ENCODE measurements at regions not wholly inside any gene's neighbourhood (a gene's known extent, or its start where the extent isn't known, plus 50 kb on each side); places are given as distances from the start of the nearest gene placed in this dataset.
"Not testable (repeated sequence)": the region's sequence is repeated elsewhere in the genome, so short reads cannot be mapped to it uniquely, and the experiment has no call there.

GRCh38 chr1:208351838-208352237 lies 107.7 kb upstream of the PLXNA2 start:
- Histone ChIP-seq H3K27me3 (ENCODE audit: control insufficient read depth, insufficient read depth, low read length) (no peaks in the 10 kb centered on the region), H3K4me3 (ENCODE audit: low read depth in 2 of 2, low read length in 2 of 2) (no peak overlapping the region), H3K27ac (ENCODE audit: low read length) (no peak overlapping the region), H3K36me3 (ENCODE audit: control insufficient read depth, insufficient read depth, low read length) (no peaks in the 10 kb centered on the region), H3K9me3 (ENCODE audit: control insufficient read depth, insufficient read depth, low read depth, low read length) (no peaks in the 10 kb centered on the region), H3K4me1 (ENCODE audit: control insufficient read depth, insufficient read depth, low read length) (no peaks in the 10 kb centered on the region)
- CTCF ChIA-PET: no interaction called here
- TF ChIP-seq TCF7L2 (IDR thresholded peaks at IDR 0.05; ENCODE audit: low read depth, low read length) (no peak), POLR2AphosphoS5 (IDR thresholded peaks at IDR 0.05; ENCODE audit: low read depth, low read length) (no peak), REST (IDR thresholded peaks at IDR 0.05; ENCODE audit: insufficient read depth in 1 of 2, low read depth in 2 of 2, low read length in 1 of 2) (no peak), SIN3A (IDR thresholded peaks at IDR 0.05; ENCODE audit: borderline replicate concordance, insufficient read depth, low read depth, low read length) (no peak)
- TF ChIP-seq, protein P1, sequence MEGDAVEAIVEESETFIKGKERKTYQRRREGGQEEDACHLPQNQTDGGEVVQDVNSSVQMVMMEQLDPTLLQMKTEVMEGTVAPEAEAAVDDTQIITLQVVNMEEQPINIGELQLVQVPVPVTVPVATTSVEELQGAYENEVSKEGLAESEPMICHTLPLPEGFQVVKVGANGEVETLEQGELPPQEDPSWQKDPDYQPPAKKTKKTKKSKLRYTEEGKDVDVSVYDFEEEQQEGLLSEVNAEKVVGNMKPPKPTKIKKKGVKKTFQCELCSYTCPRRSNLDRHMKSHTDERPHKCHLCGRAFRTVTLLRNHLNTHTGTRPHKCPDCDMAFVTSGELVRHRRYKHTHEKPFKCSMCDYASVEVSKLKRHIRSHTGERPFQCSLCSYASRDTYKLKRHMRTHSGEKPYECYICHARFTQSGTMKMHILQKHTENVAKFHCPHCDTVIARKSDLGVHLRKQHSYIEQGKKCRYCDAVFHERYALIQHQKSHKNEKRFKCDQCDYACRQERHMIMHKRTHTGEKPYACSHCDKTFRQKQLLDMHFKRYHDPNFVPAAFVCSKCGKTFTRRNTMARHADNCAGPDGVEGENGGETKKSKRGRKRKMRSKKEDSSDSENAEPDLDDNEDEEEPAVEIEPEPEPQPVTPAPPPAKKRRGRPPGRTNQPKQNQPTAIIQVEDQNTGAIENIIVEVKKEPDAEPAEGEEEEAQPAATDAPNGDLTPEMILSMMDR (IDR thresholded peaks at IDR 0.05): no peak
- intact Hi-C loops (cut with micrococcal nuclease; ENCODE audit: unreplicated experiment): no loop called here
- DNase-seq (ENCODE audit: low read depth, low spot score) (no peak), ATAC-seq (no peak)
- BruUV-seq (replicated peaks): no TSS peak
- in situ Hi-C loops (cut with HindIII; ENCODE audit: low pct_unique_long_range_greater_than_20kb, low sequenced_read_pairs): no loop called here
- POLR2A ChIA-PET: no interaction called here

- H3K27me3 ChIP-seq (ENCODE audit: control insufficient read depth, insufficient read depth, low read length); ATAC-seq; H3K4me3 ChIP-seq (ENCODE audit: low read depth in 2 of 2, low read length in 2 of 2); POLR2A ChIA-PET; in situ Hi-C loops (cut with HindIII; ENCODE audit: low pct_unique_long_range_greater_than_20kb, low sequenced_read_pairs); H3K4me1 ChIP-seq (ENCODE audit: control insufficient read depth, insufficient read depth, low read length); H3K27ac ChIP-seq (ENCODE audit: low read length); H3K36me3 ChIP-seq (ENCODE audit: control insufficient read depth, insufficient read depth, low read length); intact Hi-C loops (cut with micrococcal nuclease; ENCODE audit: unreplicated experiment); CTCF ChIA-PET; DNase-seq (ENCODE audit: low read depth, low spot score); BruUV-seq (replicated peaks); H3K9me3 ChIP-seq (ENCODE audit: control insufficient read depth, insufficient read depth, low read depth, low read length): not testable (repeated sequence)
These were observed 109.6 kb upstream of the PLXNA2 start for GRCh38 chr1:208353797-208354196.

DNA sequence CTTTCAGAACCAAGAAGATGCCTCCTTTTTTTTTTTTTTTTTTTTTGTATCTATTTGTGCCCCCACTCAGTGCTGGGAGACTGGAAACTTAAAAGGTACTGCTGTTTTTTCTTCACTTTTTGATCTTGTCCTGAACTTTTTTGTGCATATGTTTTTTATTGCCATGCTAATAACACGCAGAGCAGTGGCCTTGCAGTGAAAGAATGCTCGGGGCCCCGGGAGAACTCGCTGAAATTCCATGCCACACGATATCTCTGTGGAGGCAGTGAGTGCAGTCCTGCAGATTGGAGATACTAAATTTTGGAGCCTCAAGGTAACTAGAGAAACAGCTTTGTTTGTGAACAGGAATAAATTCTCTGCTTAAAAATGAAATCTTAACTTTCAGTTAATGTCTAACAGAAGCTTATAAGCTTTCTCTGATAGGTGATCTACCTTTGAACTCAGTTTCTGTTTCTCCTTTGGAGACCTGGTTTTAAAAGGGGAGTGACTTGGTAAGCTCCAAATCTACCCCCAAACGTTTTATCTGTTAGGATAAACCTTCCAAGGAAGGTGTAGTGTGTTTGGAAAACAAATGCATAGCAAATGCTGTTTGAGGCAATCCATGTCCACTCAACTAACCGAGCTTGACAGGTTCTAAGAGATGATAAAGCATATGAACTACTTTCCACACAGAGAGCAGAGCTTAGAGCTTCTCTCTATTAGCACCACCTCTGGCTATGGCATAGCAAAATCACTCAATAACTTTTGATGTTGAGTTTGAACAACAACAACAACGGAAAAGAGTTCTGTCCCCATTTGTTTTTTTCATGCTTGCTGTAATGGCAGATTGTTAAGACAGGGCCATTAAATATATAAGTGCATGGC lies 113.7 kb upstream of the PLXNA2 start:
- Histone ChIP-seq H3K4me1 (ENCODE audit: control insufficient read depth, insufficient read depth, low read length) (no peaks in the 10 kb centered on the region), H3K27me3 (ENCODE audit: control insufficient read depth, insufficient read depth, low read length) (no peaks in the 10 kb centered on the region), H3K4me3 (ENCODE audit: low read depth in 2 of 2, low read length in 2 of 2) (no peak overlapping the region), H3K27ac (ENCODE audit: low read length) (no peak overlapping the region), H3K9me3 (ENCODE audit: control insufficient read depth, insufficient read depth, low read depth, low read length) (no peaks in the 10 kb centered on the region), H3K36me3 (ENCODE audit: control insufficient read depth, insufficient read depth, low read length) (no peaks in the 10 kb centered on the region)
- ChIA-PET POLR2A (no interaction called here), CTCF (interaction anchor here (0.6 to 0.7 kb wide), 2 partner anchors 16 to 504 kb away, joined by 4 to 5 read pairs; no protein-coding TSS in a partner anchor)
- intact Hi-C loops (cut with micrococcal nuclease; ENCODE audit: unreplicated experiment) (no loop called here), in situ Hi-C loops (cut with HindIII; ENCODE audit: low pct_unique_long_range_greater_than_20kb, low sequenced_read_pairs) (no loop called here)
- ATAC-seq: no peak
- DNase-seq (ENCODE audit: low read depth, low spot score): no peak
- no TSS peak for BruUV-seq (replicated peaks)
- TF ChIP-seq, protein P1 (IDR thresholded peaks at IDR 0.05): no peak
- no peak for TF ChIP-seq POLR2AphosphoS5 (IDR thresholded peaks at IDR 0.05; ENCODE audit: low read depth, low read length)
- no peak for TF ChIP-seq SIN3A (IDR thresholded peaks at IDR 0.05; ENCODE audit: borderline replicate concordance, insufficient read depth, low read depth, low read length)
- no peak for TF ChIP-seq REST (IDR thresholded peaks at IDR 0.05; ENCODE audit: insufficient read depth in 1 of 2, low read depth in 2 of 2, low read length in 1 of 2)
- TF ChIP-seq TCF7L2 (IDR thresholded peaks at IDR 0.05; ENCODE audit: low read depth, low read length): no peak
